GM23248 (cell line): ENCODE measurements at regions not wholly inside any gene's neighbourhood (a gene's known extent, or its start where the extent isn't known, plus 50 kb on each side); places are given as distances from the start of the nearest gene placed in this dataset.

Experiments used
- EZH2 ChIP-seq: fragments of 200-600 bp; sonication (generic); IDR thresholded peaks from 2 replicates; pipeline ENCODE4 v1.6.1; 2018; ENCODE audit warnings: antibody characterized with exemption, mild to moderate bottlenecking; ENCODE audit not compliant: insufficient read depth, poor library complexity, severe bottlenecking
- EZH2phosphoT487 ChIP-seq: fragments of 200-600 bp; sonication (generic); IDR thresholded peaks from 2 replicates; pipeline ENCODE4 v1.6.1; 2018; ENCODE audit warnings: antibody characterized with exemption, moderate library complexity, mild to moderate bottlenecking, low read depth; ENCODE audit not compliant: insufficient read depth

DNA sequence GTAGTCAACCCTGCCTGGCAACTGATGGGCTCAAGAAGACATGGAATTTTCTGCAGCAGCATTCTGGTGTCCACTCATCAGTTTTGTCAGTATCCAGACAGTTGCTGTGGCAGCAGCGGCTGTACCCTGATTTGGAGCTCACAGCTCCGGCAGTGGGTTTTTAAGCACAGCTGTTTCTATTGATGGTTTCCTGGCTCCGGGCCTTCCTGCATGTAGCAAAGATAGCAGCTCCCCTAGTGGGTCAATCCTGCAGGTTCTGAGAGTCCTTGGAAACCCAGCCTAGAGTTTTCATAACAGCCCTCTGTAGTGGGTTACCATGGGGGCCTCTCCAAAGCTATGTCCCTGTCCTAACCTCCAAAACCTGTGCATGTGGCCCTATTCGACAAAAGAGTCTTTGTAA is 84.0 kb upstream of the ATP6AP2 start:
- no peak for TF ChIP-seq EZH2phosphoT487
- no peak for TF ChIP-seq EZH2
